Astrocyte of the hippocampus (primary cell): ENCODE measurements at regions not wholly inside any gene's neighbourhood (a gene's known extent, or its start where the extent isn't known, plus 50 kb on each side); places are given as distances from the start of the nearest gene placed in this dataset.

Experiments used
- DNase-seq: peaks from one replicate; pipeline ENCODE4 v3.0.0; 2011; ENCODE audit warnings: low read depth, low spot score

GRCh38 chr16:9458816-9459215 is 367.4 kb downstream of the HAPSTR1 start:
- DNase-seq = no peak

- DNase-seq = no peak
Measured at GRCh38 chr16:9462984-9463383, 371.5 kb downstream of the HAPSTR1 start.

GRCh38 chr16:9463461-9463860 is 372.0 kb downstream of the HAPSTR1 start:
- DNase-seq = no peak

- no peak for DNase-seq
Measured at GRCh38 chr16:9465161-9465560, 373.7 kb downstream of the HAPSTR1 start.

GRCh38 chr16:9469512-9469911 is 378.1 kb downstream of the HAPSTR1 start:
- DNase-seq = peak; percentile 76

GRCh38 chr16:9476744-9477143 is 385.3 kb downstream of the HAPSTR1 start:
- DNase-seq = no peak

- DNase-seq = no peak
Measured at GRCh38 chr16:9479008-9479407, 387.6 kb downstream of the HAPSTR1 start.

GRCh38 chr16:9480503-9480902 is 389.1 kb downstream of the HAPSTR1 start:
- no peak for DNase-seq

GRCh38 chr16:9481747-9482730 is 390.6 kb downstream of the HAPSTR1 start:
- no peak for DNase-seq

- DNase-seq = no peak
Measured at GRCh38 chr16:9484426-9484825, 393.0 kb downstream of the HAPSTR1 start.

GRCh38 chr16:9484881-9485280 is 393.4 kb downstream of the HAPSTR1 start:
- peak; percentile 1 for DNase-seq

GRCh38 chr16:9489835-9490467 is 398.5 kb downstream of the HAPSTR1 start:
- DNase-seq = peak; percentile 31

GRCh38 chr16:9495824-9496223 is 404.4 kb downstream of the HAPSTR1 start:
- DNase-seq = no peak

- DNase-seq = no peak
Measured at GRCh38 chr16:9497750-9498149, 406.3 kb downstream of the HAPSTR1 start.

GRCh38 chr16:9499941-9500593 is 408.6 kb downstream of the HAPSTR1 start:
- no peak for DNase-seq

- DNase-seq = no peak
Measured at GRCh38 chr16:9500872-9501271, 409.4 kb downstream of the HAPSTR1 start.

GRCh38 chr16:9503251-9503984 is 412.0 kb downstream of the HAPSTR1 start:
- DNase-seq = no peak

- no peak for DNase-seq
Measured at GRCh38 chr16:9508328-9508936, 417.0 kb downstream of the HAPSTR1 start.

- DNase-seq = no peak
Measured at GRCh38 chr16:9509663-9510062, 418.2 kb downstream of the HAPSTR1 start.

- DNase-seq = no peak
Measured at GRCh38 chr16:9511389-9511788, 419.9 kb downstream of the HAPSTR1 start.

GRCh38 chr16:9516444-9516843 is 425.0 kb downstream of the HAPSTR1 start:
- DNase-seq = no peak
